ENCODE measurements at regions not wholly inside any gene's neighbourhood (a gene's known extent, or its start where the extent isn't known, plus 50 kb on each side); places are given as distances from the start of the nearest gene placed in this dataset.

GRCh38 chr1:81679942-81680341, 120.8 kb upstream of the ADGRL2 start:
- TF ChIP-seq CTCF (IDR thresholded peaks at IDR 0.05) = no peak
- TF ChIP-seq POLR2A (IDR thresholded peaks at IDR 0.05) = no peak
